ENCODE measurements at regions not wholly inside any gene's neighbourhood (a gene's known extent, or its start where the extent isn't known, plus 50 kb on each side); places are given as distances from the start of the nearest gene placed in this dataset.
"Not testable (repeated sequence)": the region's sequence is repeated elsewhere in the genome, so short reads cannot be mapped to it uniquely, and the experiment has no call there.

- not testable (repeated sequence) for TF ChIP-seq CTCF (IDR thresholded peaks at IDR 0.05; ENCODE audit: low read depth, low read length, missing input control); HNF4A (conservative IDR thresholded peaks at IDR 0.05)
Observed at GRCh38 chr5:135151660-135152059, 117.6 kb upstream of the PITX1 start.

Data from liver (tissue), 3 donors.